HG03064 (cell line): ENCODE measurements at regions not wholly inside any gene's neighbourhood (a gene's known extent, or its start where the extent isn't known, plus 50 kb on each side); places are given as distances from the start of the nearest gene placed in this dataset.

Experiments
- ATAC-seq: cut with Tn5 transposase; IDR thresholded peaks from one replicate; pipeline ENCODE4 v1.9.1; 2021; ENCODE audit warnings: low read depth; ENCODE audit not compliant: unreplicated experiment

GRCh38 chr6:4311976-4312860 is 176.8 kb upstream of the ECI2 start:
- no peak for ATAC-seq

GRCh38 chr6:4309540-4309939 is 174.2 kb upstream of the ECI2 start:
- ATAC-seq: no peak

GRCh38 chr6:4308364-4308763 is 173.0 kb upstream of the ECI2 start:
- ATAC-seq: no peak

GRCh38 chr6:4304927-4305455 is 169.6 kb upstream of the ECI2 start:
- ATAC-seq: no peak

GRCh38 chr6:4303638-4304037 is 168.3 kb upstream of the ECI2 start:
- ATAC-seq: no peak

- no peak for ATAC-seq
Observed at GRCh38 chr6:4302524-4302923, 167.1 kb upstream of the ECI2 start.

GRCh38 chr6:4301871-4302270 is 166.5 kb upstream of the ECI2 start:
- no peak for ATAC-seq

DNA sequence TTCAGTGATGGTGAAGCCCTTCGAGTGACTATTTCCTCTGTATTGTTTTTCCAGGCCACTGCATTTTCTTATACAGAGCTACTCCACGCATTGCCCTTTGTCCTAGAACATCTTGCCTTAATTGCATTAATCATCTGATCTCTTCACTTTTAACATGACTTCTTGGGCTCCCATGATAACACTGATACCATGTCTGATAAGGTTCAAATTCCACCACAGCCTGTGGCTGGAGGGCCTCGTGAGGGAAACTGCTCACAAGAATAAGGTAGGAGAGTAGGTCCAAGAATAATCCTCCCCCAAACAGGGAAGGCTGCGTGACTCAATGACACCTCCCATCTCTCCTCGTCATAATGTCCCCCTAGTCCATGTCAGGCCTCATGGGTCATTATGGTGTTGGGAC is 165.5 kb upstream of the ECI2 start:
- ATAC-seq: no peak

- no peak for ATAC-seq
Observed at GRCh38 chr6:4299476-4299875, 164.1 kb upstream of the ECI2 start.

- ATAC-seq: no peak
Observed at GRCh38 chr6:4297348-4297747, 162.0 kb upstream of the ECI2 start.

GRCh38 chr6:4296552-4296951 is 161.2 kb upstream of the ECI2 start:
- no peak for ATAC-seq

DNA sequence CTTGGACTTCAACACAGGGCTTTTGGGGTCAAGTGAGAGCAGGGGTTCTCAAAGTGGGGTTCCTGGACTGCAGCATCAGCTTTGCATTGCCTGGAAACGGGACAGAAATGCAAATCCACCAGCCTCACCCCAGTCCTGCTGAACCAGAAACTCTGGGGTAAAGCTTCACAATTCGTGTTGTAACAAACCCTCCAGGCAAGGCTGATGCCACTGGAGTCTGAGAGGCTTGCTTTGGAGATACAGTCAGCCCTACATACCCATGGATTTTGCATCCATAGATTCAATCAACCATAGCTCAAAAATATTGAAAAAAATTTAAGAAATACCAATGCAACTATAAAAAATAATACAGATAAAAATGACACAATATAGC is 160.4 kb upstream of the ECI2 start:
- ATAC-seq: no peak

- no peak for ATAC-seq
Observed at GRCh38 chr6:4295058-4295782, 159.8 kb upstream of the ECI2 start.

GRCh38 chr6:4294636-4295035 is 159.3 kb upstream of the ECI2 start:
- ATAC-seq: no peak

GRCh38 chr6:4291453-4292403 is 156.4 kb upstream of the ECI2 start:
- ATAC-seq: no peak

DNA sequence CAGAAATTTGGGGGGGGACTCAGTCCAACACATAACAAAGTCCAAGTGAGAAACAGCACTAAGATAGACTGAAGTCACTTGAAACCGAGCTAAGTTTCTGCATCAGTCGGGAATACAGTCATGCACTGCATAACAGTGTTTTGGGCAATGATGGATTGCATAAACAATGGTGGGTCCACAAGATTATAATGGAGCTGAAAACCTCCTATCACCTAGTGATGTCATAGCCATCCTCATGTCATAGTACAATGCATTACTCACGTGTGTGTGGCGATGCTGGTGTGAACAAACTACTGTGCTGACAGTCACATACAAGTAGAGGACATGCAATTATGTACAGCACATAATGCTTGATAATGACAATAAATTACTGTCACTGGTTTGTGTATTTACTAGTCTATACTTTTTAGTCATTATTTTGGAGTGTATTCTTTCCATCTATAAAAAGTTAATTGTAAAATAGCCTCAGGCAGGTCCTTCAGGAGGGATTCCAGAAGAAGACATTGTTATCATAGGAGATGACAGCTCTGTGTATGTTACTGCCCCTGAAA is 154.5 kb upstream of the ECI2 start:
- no peak for ATAC-seq

GRCh38 chr6:4287811-4288244 is 152.5 kb upstream of the ECI2 start:
- no peak for ATAC-seq

DNA sequence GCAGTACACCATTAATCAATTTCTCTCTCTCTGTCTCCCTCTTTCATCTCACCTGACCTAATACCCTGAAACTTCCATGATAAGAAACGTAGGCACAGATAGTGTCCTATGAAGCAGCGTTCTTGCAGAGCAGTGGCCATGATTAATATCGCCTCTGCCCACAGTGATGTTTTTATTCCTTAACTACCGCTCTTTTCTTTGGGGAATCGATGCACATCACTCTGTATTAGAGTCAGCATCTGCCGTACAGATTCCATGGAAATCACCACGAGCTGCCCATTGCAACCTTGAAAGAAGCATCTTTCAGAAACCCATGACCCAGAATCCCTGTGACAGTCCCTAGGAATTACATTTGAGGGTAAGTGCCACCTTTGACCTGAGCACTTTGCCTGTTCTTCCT is 152.0 kb upstream of the ECI2 start:
- ATAC-seq: no peak

GRCh38 chr6:4282926-4283325 is 147.6 kb upstream of the ECI2 start:
- no peak for ATAC-seq
